ENCODE measurements at regions not wholly inside any gene's neighbourhood (a gene's known extent, or its start where the extent isn't known, plus 50 kb on each side); places are given as distances from the start of the nearest gene placed in this dataset.

- H3K27me3 ChIP-seq (ENCODE audit: control insufficient read depth, insufficient read depth, low read length), result no peaks in the 10 kb centered on the region
Measured at GRCh38 chr21:22880573-22880972, 1882.4 kb downstream of the NCAM2 start.

DNA sequence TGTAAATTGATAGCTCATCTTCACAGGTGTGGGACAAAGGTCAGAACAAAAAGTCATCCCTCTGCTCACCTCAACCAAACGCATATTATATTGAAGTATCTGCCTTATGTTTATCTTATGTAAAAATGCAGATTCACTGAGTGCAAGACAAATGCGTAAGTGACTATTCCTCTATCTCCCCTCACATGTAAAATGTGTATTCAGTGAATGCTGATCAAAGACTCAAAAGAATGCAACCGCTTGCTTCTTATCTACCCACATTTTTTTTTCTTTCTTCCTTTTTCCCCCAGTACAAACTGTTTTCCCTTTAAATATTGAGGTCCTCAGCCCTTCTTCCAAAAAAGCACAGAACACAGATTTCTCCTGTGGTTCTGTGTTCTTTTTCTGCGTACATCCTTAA lies 1882.9 kb downstream of the NCAM2 start:
- WGBS (ENCODE audit: insufficient coverage), result 100% methylated on average over 1 of the region's 4 CpGs
- Histone ChIP-seq H3K27ac (ENCODE audit: low read depth, low read length) (no peak overlapping the region), H3K36me3 (ENCODE audit: control insufficient read depth, insufficient read depth, low read length) (no peaks in the 10 kb centered on the region), H3K4me1 (ENCODE audit: control insufficient read depth, insufficient read depth, low read length) (no peaks in the 10 kb centered on the region), H3K9me3 (ENCODE audit: control insufficient read depth, insufficient read depth, low read length) (no peaks in the 10 kb centered on the region), H3K4me3 (ENCODE audit: low read depth, low read length) (no peak overlapping the region), H3K27me3 (ENCODE audit: control insufficient read depth, insufficient read depth, low read length) (no peaks in the 10 kb centered on the region)
- no peak for DNase-seq (ENCODE audit: low read depth in 4 of 6, low spot score in 6 of 6)

More at GRCh38 chr21:22880573-22880972, 1882.4 kb downstream of the NCAM2 start:
- no peak for DNase-seq (ENCODE audit: low read depth in 4 of 6, low spot score in 6 of 6)
- H3K4me3 ChIP-seq (ENCODE audit: low read depth, low read length), result no peak overlapping the region
- no peaks in the 10 kb centered on the region for H3K9me3 ChIP-seq (ENCODE audit: control insufficient read depth, insufficient read depth, low read length)
- no CpG with 5 or more reads among the region's 1 CpG for WGBS (ENCODE audit: insufficient coverage)
- no peaks in the 10 kb centered on the region for H3K4me1 ChIP-seq (ENCODE audit: control insufficient read depth, insufficient read depth, low read length)
- no peak overlapping the region for H3K27ac ChIP-seq (ENCODE audit: low read depth, low read length)
- H3K36me3 ChIP-seq (ENCODE audit: control insufficient read depth, insufficient read depth, low read length), result no peaks in the 10 kb centered on the region

DNA sequence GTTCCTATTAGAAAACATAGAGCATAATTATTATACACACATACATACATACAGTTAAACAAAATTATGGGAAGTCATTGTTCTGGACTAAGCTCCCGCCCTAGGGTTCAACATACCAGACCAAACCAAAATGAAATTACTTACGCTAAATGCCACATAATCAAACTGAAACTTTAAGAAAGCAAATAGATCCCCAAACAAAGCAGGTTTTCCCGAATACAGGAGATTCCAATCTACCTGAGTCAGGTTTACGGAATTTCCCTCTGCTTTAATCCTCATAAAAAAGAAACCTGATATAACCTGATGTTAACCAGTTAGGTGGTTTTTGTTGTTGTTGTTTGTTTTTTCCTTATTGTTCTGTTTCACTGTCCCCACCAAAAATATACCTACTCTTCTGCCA lies 1886.9 kb downstream of the NCAM2 start:
- no peaks in the 10 kb centered on the region for H3K4me1 ChIP-seq (ENCODE audit: control insufficient read depth, insufficient read depth, low read length)
- H3K4me3 ChIP-seq (ENCODE audit: low read depth, low read length), result no peak overlapping the region
- no peaks in the 10 kb centered on the region for H3K36me3 ChIP-seq (ENCODE audit: control insufficient read depth, insufficient read depth, low read length)
- WGBS (ENCODE audit: insufficient coverage), result 100% methylated on average over 2 of the region's 4 CpGs
- no peaks in the 10 kb centered on the region for H3K9me3 ChIP-seq (ENCODE audit: control insufficient read depth, insufficient read depth, low read length)
- DNase-seq (ENCODE audit: low read depth in 4 of 6, low spot score in 6 of 6), result no peak
- no peaks in the 10 kb centered on the region for H3K27me3 ChIP-seq (ENCODE audit: control insufficient read depth, insufficient read depth, low read length)
- no peak overlapping the region for H3K27ac ChIP-seq (ENCODE audit: low read depth, low read length)

- Histone ChIP-seq H3K4me3 (ENCODE audit: low read depth, low read length) (no peak overlapping the region), H3K27me3 (ENCODE audit: control insufficient read depth, insufficient read depth, low read length) (no peaks in the 10 kb centered on the region), H3K4me1 (ENCODE audit: control insufficient read depth, insufficient read depth, low read length) (no peaks in the 10 kb centered on the region), H3K27ac (ENCODE audit: low read depth, low read length) (no peak overlapping the region), H3K36me3 (ENCODE audit: control insufficient read depth, insufficient read depth, low read length) (no peaks in the 10 kb centered on the region), H3K9me3 (ENCODE audit: control insufficient read depth, insufficient read depth, low read length) (no peaks in the 10 kb centered on the region)
- DNase-seq (ENCODE audit: low read depth in 4 of 6, low spot score in 6 of 6), result no peak
Measured at GRCh38 chr21:22885614-22886013, 1887.4 kb downstream of the NCAM2 start.

GRCh38 chr21:22889445-22889844 lies 1891.2 kb downstream of the NCAM2 start:
- H3K36me3 ChIP-seq (ENCODE audit: control insufficient read depth, insufficient read depth, low read length), result no peaks in the 10 kb centered on the region
- no peaks in the 10 kb centered on the region for H3K4me1 ChIP-seq (ENCODE audit: control insufficient read depth, insufficient read depth, low read length)
- no peaks in the 10 kb centered on the region for H3K27me3 ChIP-seq (ENCODE audit: control insufficient read depth, insufficient read depth, low read length)
- DNase-seq (ENCODE audit: low read depth in 4 of 6, low spot score in 6 of 6), result no peak
- WGBS (ENCODE audit: insufficient coverage), result 80% methylated on average over 1 of the region's 2 CpGs
- no peak overlapping the region for H3K27ac ChIP-seq (ENCODE audit: low read depth, low read length)
- no peaks in the 10 kb centered on the region for H3K9me3 ChIP-seq (ENCODE audit: control insufficient read depth, insufficient read depth, low read length)
- no peak overlapping the region for H3K4me3 ChIP-seq (ENCODE audit: low read depth, low read length)

- DNase-seq (ENCODE audit: low read depth in 4 of 6, low spot score in 6 of 6), result no peak
- 100% methylated on average over 1 of the region's 2 CpGs for WGBS (ENCODE audit: insufficient coverage)
Measured at GRCh38 chr21:22890656-22891055, 1892.4 kb downstream of the NCAM2 start.

DNA sequence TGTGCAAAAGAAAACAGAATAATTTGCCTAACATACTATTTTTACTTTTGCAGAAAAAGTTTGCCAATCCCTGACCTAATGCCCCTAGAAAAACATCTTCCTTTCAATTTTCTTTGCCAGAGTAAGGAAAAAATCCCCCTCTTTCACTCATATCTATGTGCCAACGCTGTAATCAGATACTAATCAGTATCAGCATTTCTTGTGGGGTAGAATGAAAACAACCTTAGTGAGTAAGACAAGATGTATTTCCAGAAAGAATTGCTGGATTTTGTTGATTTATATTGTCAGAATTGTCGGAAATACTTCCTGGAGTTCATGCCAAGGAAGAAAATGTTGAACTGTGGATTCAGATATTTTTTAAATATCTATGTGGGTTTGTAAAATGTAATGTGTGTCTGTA lies 1893.8 kb downstream of the NCAM2 start:
- Histone ChIP-seq H3K4me1 (ENCODE audit: control insufficient read depth, insufficient read depth, low read length) (no peaks in the 10 kb centered on the region), H3K36me3 (ENCODE audit: control insufficient read depth, insufficient read depth, low read length) (no peaks in the 10 kb centered on the region), H3K4me3 (ENCODE audit: low read depth, low read length) (no peak overlapping the region), H3K9me3 (ENCODE audit: control insufficient read depth, insufficient read depth, low read length) (no peaks in the 10 kb centered on the region), H3K27me3 (ENCODE audit: control insufficient read depth, insufficient read depth, low read length) (no peaks in the 10 kb centered on the region), H3K27ac (ENCODE audit: low read depth, low read length) (no peak overlapping the region)
- DNase-seq (ENCODE audit: low read depth in 4 of 6, low spot score in 6 of 6), result no peak
- WGBS (ENCODE audit: insufficient coverage), result 89% methylated on average over 1 of the region's 2 CpGs

More at GRCh38 chr21:22890656-22891055, 1892.4 kb downstream of the NCAM2 start:
- Histone ChIP-seq H3K4me1 (ENCODE audit: control insufficient read depth, insufficient read depth, low read length) (no peaks in the 10 kb centered on the region), H3K36me3 (ENCODE audit: control insufficient read depth, insufficient read depth, low read length) (no peaks in the 10 kb centered on the region), H3K27ac (ENCODE audit: low read depth, low read length) (no peak overlapping the region), H3K4me3 (ENCODE audit: low read depth, low read length) (no peak overlapping the region), H3K27me3 (ENCODE audit: control insufficient read depth, insufficient read depth, low read length) (no peaks in the 10 kb centered on the region), H3K9me3 (ENCODE audit: control insufficient read depth, insufficient read depth, low read length) (no peaks in the 10 kb centered on the region)

- no peak for DNase-seq (ENCODE audit: low read depth in 4 of 6, low spot score in 6 of 6)
- H3K4me1 ChIP-seq (ENCODE audit: control insufficient read depth, insufficient read depth, low read length), result no peaks in the 10 kb centered on the region
- no peak overlapping the region for H3K4me3 ChIP-seq (ENCODE audit: low read depth, low read length)
- H3K9me3 ChIP-seq (ENCODE audit: control insufficient read depth, insufficient read depth, low read length), result no peaks in the 10 kb centered on the region
- H3K36me3 ChIP-seq (ENCODE audit: control insufficient read depth, insufficient read depth, low read length), result no peaks in the 10 kb centered on the region
- H3K27me3 ChIP-seq (ENCODE audit: control insufficient read depth, insufficient read depth, low read length), result no peaks in the 10 kb centered on the region
- H3K27ac ChIP-seq (ENCODE audit: low read depth, low read length), result no peak overlapping the region
- no CpG with 5 or more reads among the region's 1 CpG for WGBS (ENCODE audit: insufficient coverage)
Measured at GRCh38 chr21:22892740-22893139, 1894.5 kb downstream of the NCAM2 start.

- H3K4me1 ChIP-seq (ENCODE audit: control insufficient read depth, insufficient read depth, low read length), result no peaks in the 10 kb centered on the region
- 94% methylated on average over 2 of the region's 5 CpGs for WGBS (ENCODE audit: insufficient coverage)
- H3K36me3 ChIP-seq (ENCODE audit: control insufficient read depth, insufficient read depth, low read length), result no peaks in the 10 kb centered on the region
- H3K27ac ChIP-seq (ENCODE audit: low read depth, low read length), result no peak overlapping the region
- H3K9me3 ChIP-seq (ENCODE audit: control insufficient read depth, insufficient read depth, low read length), result no peaks in the 10 kb centered on the region
- no peaks in the 10 kb centered on the region for H3K27me3 ChIP-seq (ENCODE audit: control insufficient read depth, insufficient read depth, low read length)
- H3K4me3 ChIP-seq (ENCODE audit: low read depth, low read length), result no peak overlapping the region
- DNase-seq (ENCODE audit: low read depth in 4 of 6, low spot score in 6 of 6), result no peak
Measured at GRCh38 chr21:22898051-22898665, 1899.9 kb downstream of the NCAM2 start.

DNA sequence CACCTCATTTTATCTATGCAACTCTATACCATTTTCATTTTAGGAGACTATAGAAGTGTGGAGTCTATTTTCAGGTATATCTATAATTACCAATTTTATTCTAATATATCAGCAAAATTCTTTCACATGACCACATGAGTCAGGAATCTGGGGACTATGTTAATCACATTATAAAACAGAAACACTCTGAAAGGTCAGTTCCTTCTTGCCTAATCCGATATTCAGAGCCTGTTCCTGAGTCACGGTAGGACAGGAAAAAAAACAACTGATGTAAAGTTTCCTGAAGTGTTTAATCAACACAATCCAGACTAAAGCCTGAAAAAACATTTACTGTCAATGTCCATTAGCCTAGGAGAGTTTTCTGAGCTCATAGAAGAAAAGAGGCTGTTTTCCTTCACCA lies 1902.3 kb downstream of the NCAM2 start:
- H3K4me3 ChIP-seq (ENCODE audit: low read depth, low read length), result no peak overlapping the region
- no peaks in the 10 kb centered on the region for H3K36me3 ChIP-seq (ENCODE audit: control insufficient read depth, insufficient read depth, low read length)
- no peaks in the 10 kb centered on the region for H3K4me1 ChIP-seq (ENCODE audit: control insufficient read depth, insufficient read depth, low read length)
- no peaks in the 10 kb centered on the region for H3K27me3 ChIP-seq (ENCODE audit: control insufficient read depth, insufficient read depth, low read length)
- WGBS (ENCODE audit: insufficient coverage), result 33% methylated on average over 2 of the region's 2 CpGs
- no peak for DNase-seq (ENCODE audit: low read depth in 4 of 6, low spot score in 6 of 6)
- H3K9me3 ChIP-seq (ENCODE audit: control insufficient read depth, insufficient read depth, low read length), result no peaks in the 10 kb centered on the region
- no peak overlapping the region for H3K27ac ChIP-seq (ENCODE audit: low read depth, low read length)

Data from spinal cord (tissue), 9 donors.